ENCODE measurements at regions not wholly inside any gene's neighbourhood (a gene's known extent, or its start where the extent isn't known, plus 50 kb on each side); places are given as distances from the start of the nearest gene placed in this dataset.
"Not testable (repeated sequence)": the region's sequence is repeated elsewhere in the genome, so short reads cannot be mapped to it uniquely, and the experiment has no call there.

DNA sequence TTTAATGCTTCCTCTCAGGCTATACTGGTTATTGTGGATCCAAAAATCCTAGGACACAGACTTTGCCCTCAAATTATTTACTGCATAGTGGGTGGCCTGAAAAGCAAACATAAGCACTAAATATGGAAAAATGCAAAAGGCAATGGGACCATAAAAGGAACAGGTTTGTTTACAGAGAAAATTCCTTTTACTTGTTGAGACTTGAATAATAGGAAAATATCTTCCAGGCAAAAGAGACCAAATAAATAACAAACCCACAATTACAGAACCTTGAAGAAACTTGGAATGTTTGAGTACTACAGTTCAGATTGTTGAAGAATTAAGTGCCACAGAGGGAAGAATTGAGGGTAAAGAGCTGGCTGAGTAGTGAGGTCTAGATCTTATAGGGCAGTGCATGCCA is 711.0 kb downstream of the C4orf33 start:
- peaks cover 20% of the 10 kb centered on the region for H3K4me1 ChIP-seq (ENCODE audit: control insufficient read depth, insufficient read depth, low read length)
- no peak overlapping the region for H3K27ac ChIP-seq (ENCODE audit: low read depth, low read length)
- no peak overlapping the region for H3K4me3 ChIP-seq (ENCODE audit: low read depth, low read length)
- H3K27me3 ChIP-seq (ENCODE audit: control insufficient read depth, insufficient read depth, low read length) = no peaks in the 10 kb centered on the region
- H3K9ac ChIP-seq (ENCODE audit: low read depth, low read length) = no peak overlapping the region
- H3K9me3 ChIP-seq (ENCODE audit: control insufficient read depth, insufficient read depth, low read length) = no peaks in the 10 kb centered on the region
- no peaks in the 10 kb centered on the region for H3K36me3 ChIP-seq (ENCODE audit: control insufficient read depth, insufficient read depth, low read length)

DNA sequence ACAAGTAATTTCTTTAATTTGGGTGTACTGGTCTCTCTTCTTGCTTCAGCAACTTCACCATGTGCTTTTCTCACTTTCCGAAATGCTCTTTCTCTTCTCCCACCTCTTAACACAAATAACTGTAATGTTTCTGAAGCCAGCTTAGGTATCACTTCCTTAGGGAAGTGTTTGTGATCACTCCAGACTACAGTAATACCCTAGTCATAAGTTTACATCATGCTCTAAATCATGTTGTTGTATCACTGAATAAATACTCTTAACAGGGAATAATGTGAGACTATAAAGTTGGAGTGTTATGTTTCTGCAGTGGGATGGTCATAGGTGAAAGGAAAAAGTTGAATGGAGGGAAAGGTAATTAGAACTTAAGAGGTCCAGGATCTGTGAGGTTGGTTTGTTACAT is 712.3 kb downstream of the C4orf33 start:
- Histone ChIP-seq H3K4me1 (ENCODE audit: control insufficient read depth, insufficient read depth, low read length) (peaks cover 20% of the 10 kb centered on the region), H3K27me3 (ENCODE audit: control insufficient read depth, insufficient read depth, low read length) (no peaks in the 10 kb centered on the region), H3K9ac (ENCODE audit: low read depth, low read length) (no peak overlapping the region), H3K36me3 (ENCODE audit: control insufficient read depth, insufficient read depth, low read length) (no peaks in the 10 kb centered on the region), H3K27ac (ENCODE audit: low read depth, low read length) (no peak overlapping the region), H3K4me3 (ENCODE audit: low read depth, low read length) (no peak overlapping the region), H3K9me3 (ENCODE audit: control insufficient read depth, insufficient read depth, low read length) (no peaks in the 10 kb centered on the region)

DNA sequence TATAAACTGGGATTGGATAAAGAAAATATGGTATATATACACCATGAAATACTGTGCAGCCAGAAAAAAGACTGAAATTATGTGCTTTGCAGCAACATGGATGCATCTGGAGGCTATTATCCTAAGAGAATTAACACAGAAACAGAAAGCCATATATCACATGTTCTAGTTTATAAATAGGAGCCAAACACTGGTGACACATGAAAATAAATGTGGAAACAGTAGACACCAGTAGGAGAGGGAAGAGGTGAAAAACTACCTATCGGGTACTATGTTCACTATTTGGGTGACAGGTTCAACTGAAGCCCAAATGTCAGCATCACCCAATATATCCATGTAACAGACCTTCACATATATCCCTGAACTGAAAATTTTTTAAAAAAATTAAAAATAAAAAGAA is 725.1 kb downstream of the C4orf33 start:
- Histone ChIP-seq H3K4me1 (ENCODE audit: control insufficient read depth, insufficient read depth, low read length) (no peaks in the 10 kb centered on the region), H3K4me3 (ENCODE audit: low read depth, low read length) (no peak overlapping the region), H3K27me3 (ENCODE audit: control insufficient read depth, insufficient read depth, low read length) (no peaks in the 10 kb centered on the region), H3K9ac (ENCODE audit: low read depth, low read length) (no peak overlapping the region), H3K36me3 (ENCODE audit: control insufficient read depth, insufficient read depth, low read length) (no peaks in the 10 kb centered on the region), H3K9me3 (ENCODE audit: control insufficient read depth, insufficient read depth, low read length) (no peaks in the 10 kb centered on the region), H3K27ac (ENCODE audit: low read depth, low read length) (no peak overlapping the region)

DNA sequence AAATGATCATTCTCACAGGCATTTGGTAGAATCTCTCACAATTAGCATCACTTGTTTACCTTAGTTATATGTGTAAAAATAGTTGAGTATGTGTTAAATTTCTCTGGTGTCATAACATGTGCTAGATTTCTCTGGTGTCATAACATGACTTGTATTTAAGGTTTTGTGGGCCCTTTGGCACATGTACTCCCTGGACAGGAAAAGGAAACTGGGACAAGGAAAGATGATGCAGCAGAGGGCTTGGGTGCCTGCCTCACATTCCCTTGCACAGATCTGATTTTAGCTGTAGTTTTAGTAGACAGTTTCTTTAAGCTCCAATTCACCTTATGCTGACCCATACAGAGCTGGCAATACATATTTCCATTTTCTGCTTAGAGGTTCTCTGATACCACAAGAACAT is 726.0 kb downstream of the C4orf33 start:
- Histone ChIP-seq H3K36me3 (ENCODE audit: control insufficient read depth, insufficient read depth, low read length) (no peaks in the 10 kb centered on the region), H3K27ac (ENCODE audit: low read depth, low read length) (no peak overlapping the region), H3K27me3 (ENCODE audit: control insufficient read depth, insufficient read depth, low read length) (no peaks in the 10 kb centered on the region)

DNA sequence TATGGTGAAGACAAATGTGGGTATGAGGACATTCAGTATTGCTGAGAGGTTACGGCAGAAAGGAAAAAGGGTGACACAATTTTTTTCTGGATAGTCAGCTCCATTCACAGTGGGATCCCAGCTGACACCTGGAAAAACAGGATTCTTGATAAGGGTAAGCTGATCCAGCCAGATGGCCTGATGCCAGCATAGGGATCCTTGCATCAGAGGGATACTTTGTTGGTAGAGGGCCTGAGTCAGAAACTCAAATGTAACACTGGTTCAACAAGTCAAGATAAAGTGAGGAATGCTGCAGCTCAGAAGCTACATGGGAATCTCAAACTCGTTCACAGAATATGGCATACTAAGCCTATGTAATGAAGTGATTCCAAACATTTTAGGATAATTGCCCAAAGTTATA is 726.7 kb downstream of the C4orf33 start:
- Histone ChIP-seq H3K9ac (ENCODE audit: low read depth, low read length) (no peak overlapping the region), H3K27me3 (ENCODE audit: control insufficient read depth, insufficient read depth, low read length) (no peaks in the 10 kb centered on the region), H3K27ac (ENCODE audit: low read depth, low read length) (no peak overlapping the region), H3K4me1 (ENCODE audit: control insufficient read depth, insufficient read depth, low read length) (no peaks in the 10 kb centered on the region), H3K36me3 (ENCODE audit: control insufficient read depth, insufficient read depth, low read length) (no peaks in the 10 kb centered on the region), H3K4me3 (ENCODE audit: low read depth, low read length) (no peak overlapping the region), H3K9me3 (ENCODE audit: control insufficient read depth, insufficient read depth, low read length) (no peaks in the 10 kb centered on the region)

More for the DNA sequence above, 726.0 kb downstream of the C4orf33 start:
- Histone ChIP-seq H3K4me3 (ENCODE audit: low read depth, low read length) (no peak overlapping the region), H3K9ac (ENCODE audit: low read depth, low read length) (no peak overlapping the region), H3K9me3 (ENCODE audit: control insufficient read depth, insufficient read depth, low read length) (no peaks in the 10 kb centered on the region), H3K4me1 (ENCODE audit: control insufficient read depth, insufficient read depth, low read length) (no peaks in the 10 kb centered on the region)

DNA sequence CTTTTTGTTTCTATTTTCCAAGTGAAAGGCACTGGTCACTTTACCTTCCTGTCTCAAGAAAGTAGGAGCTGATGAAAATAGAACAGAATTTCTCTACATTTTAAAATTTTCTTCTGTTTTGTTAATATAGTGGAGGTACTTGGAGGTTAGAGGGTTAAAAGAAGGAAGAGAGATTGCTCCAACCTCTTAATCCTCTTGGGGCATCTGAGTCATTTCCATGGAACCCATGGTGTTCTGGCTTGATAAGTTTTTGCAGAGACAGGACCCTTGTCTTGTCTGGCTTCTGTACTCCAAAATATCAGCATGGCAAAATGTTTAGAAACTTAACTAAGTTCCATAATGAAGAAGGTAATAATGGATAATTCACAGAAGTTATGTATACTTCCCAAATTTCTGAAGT is 727.2 kb downstream of the C4orf33 start:
- Histone ChIP-seq H3K36me3 (ENCODE audit: control insufficient read depth, insufficient read depth, low read length) (no peaks in the 10 kb centered on the region), H3K4me3 (ENCODE audit: low read depth, low read length) (no peak overlapping the region), H3K27me3 (ENCODE audit: control insufficient read depth, insufficient read depth, low read length) (no peaks in the 10 kb centered on the region), H3K9me3 (ENCODE audit: control insufficient read depth, insufficient read depth, low read length) (no peaks in the 10 kb centered on the region), H3K9ac (ENCODE audit: low read depth, low read length) (no peak overlapping the region), H3K4me1 (ENCODE audit: control insufficient read depth, insufficient read depth, low read length) (no peaks in the 10 kb centered on the region), H3K27ac (ENCODE audit: low read depth, low read length) (no peak overlapping the region)

DNA sequence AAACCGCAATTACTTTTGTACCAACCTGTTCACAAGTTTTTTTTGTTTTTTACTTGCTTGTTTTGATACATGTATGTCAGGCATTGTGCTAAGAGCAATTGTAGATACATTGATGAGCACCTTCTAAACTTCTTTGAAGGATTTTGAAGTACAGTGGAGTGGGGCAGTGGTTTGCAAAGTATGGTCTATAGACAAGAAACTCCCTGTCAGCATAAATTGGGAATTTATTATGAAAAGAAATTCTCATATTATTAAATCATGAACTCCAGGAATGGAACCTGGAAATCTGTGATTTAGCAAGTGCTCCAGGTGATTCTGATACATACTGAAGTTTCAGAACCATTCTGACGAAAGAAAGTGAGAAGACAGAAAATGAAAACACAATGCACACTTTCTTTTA is 733.4 kb downstream of the C4orf33 start:
- Histone ChIP-seq H3K4me1 (ENCODE audit: control insufficient read depth, insufficient read depth, low read length) (no peaks in the 10 kb centered on the region), H3K4me3 (ENCODE audit: low read depth, low read length) (no peak overlapping the region), H3K36me3 (ENCODE audit: control insufficient read depth, insufficient read depth, low read length) (no peaks in the 10 kb centered on the region), H3K9me3 (ENCODE audit: control insufficient read depth, insufficient read depth, low read length) (no peaks in the 10 kb centered on the region), H3K27ac (ENCODE audit: low read depth, low read length) (no peak overlapping the region), H3K9ac (ENCODE audit: low read depth, low read length) (no peak overlapping the region), H3K27me3 (ENCODE audit: control insufficient read depth, insufficient read depth, low read length) (no peaks in the 10 kb centered on the region)

DNA sequence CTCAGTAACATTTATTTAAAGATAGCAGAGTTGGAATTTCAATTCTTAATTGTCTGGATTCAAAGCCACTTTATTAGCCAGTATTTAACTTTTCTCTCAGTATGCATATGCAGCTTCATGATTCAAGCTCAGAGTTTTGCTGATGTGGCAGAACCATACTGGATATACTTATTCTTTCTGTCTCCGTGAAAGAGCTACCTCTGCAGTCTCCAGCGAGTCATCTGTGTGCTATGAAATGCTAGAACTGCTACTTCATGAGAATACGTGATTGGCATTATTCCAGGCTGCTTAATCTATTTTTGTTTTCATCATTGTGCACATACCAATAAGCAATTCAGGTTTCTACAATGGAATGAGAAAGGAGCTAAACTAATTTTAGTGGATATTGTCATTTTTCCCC is 743.7 kb downstream of the C4orf33 start:
- Histone ChIP-seq H3K27ac (ENCODE audit: low read depth, low read length) (no peak overlapping the region), H3K36me3 (ENCODE audit: control insufficient read depth, insufficient read depth, low read length) (no peaks in the 10 kb centered on the region), H3K4me1 (ENCODE audit: control insufficient read depth, insufficient read depth, low read length) (no peaks in the 10 kb centered on the region), H3K27me3 (ENCODE audit: control insufficient read depth, insufficient read depth, low read length) (no peaks in the 10 kb centered on the region), H3K9me3 (ENCODE audit: control insufficient read depth, insufficient read depth, low read length) (no peaks in the 10 kb centered on the region), H3K9ac (ENCODE audit: low read depth, low read length) (no peak overlapping the region), H3K4me3 (ENCODE audit: low read depth, low read length) (no peak overlapping the region)

DNA sequence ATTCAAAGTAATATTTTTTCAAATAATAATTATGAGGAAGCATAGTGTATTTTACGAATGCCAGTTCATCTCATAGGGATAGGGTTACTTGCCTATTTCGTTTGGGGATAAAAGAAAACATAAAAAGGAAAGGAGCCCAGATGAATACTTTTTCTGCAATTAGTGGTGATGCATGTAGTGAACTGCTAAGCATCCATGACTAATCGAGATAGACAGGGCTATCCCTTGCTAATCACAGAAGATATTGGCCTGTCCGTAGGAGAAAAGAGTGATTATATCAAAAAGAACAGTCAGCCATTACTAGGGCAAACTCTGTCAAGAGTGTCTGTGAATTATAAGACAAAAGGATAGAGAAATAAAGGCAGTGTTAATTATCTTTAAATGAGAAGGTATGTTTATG is 746.1 kb downstream of the C4orf33 start:
- H3K27me3 ChIP-seq (ENCODE audit: control insufficient read depth, insufficient read depth, low read length) = no peaks in the 10 kb centered on the region
- no peaks in the 10 kb centered on the region for H3K36me3 ChIP-seq (ENCODE audit: control insufficient read depth, insufficient read depth, low read length)
- no peak overlapping the region for H3K9ac ChIP-seq (ENCODE audit: low read depth, low read length)
- H3K27ac ChIP-seq (ENCODE audit: low read depth, low read length) = no peak overlapping the region
- H3K9me3 ChIP-seq (ENCODE audit: control insufficient read depth, insufficient read depth, low read length) = no peaks in the 10 kb centered on the region
- no peaks in the 10 kb centered on the region for H3K4me1 ChIP-seq (ENCODE audit: control insufficient read depth, insufficient read depth, low read length)
- H3K4me3 ChIP-seq (ENCODE audit: low read depth, low read length) = no peak overlapping the region

DNA sequence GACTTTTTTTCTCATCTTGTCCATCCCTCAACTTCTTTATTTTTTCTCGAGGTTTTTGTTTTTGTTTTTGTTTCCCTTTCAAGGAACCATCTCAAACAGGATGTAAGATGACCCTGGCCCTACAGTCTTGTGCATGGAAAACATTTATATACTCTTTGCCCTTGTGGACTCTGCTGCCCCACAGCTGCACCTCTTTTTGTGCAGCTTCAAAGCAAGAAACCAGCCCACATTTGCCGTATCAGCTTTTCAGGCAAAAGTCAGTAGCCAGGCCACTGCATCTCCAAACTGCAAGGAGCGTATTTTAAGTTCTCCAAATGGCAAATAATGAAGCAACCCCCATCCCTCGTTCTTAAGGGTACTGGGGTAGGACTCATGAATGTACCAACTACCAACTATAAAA is 756.5 kb downstream of the C4orf33 start:
- no peaks in the 10 kb centered on the region for H3K36me3 ChIP-seq (ENCODE audit: control insufficient read depth, insufficient read depth, low read length)
- no peaks in the 10 kb centered on the region for H3K9me3 ChIP-seq (ENCODE audit: control insufficient read depth, insufficient read depth, low read length)
- H3K4me3 ChIP-seq (ENCODE audit: low read depth, low read length) = no peak overlapping the region
- H3K27ac ChIP-seq (ENCODE audit: low read depth, low read length) = no peak overlapping the region
- H3K4me1 ChIP-seq (ENCODE audit: control insufficient read depth, insufficient read depth, low read length) = no peaks in the 10 kb centered on the region
- no peak overlapping the region for H3K9ac ChIP-seq (ENCODE audit: low read depth, low read length)
- no peaks in the 10 kb centered on the region for H3K27me3 ChIP-seq (ENCODE audit: control insufficient read depth, insufficient read depth, low read length)

DNA sequence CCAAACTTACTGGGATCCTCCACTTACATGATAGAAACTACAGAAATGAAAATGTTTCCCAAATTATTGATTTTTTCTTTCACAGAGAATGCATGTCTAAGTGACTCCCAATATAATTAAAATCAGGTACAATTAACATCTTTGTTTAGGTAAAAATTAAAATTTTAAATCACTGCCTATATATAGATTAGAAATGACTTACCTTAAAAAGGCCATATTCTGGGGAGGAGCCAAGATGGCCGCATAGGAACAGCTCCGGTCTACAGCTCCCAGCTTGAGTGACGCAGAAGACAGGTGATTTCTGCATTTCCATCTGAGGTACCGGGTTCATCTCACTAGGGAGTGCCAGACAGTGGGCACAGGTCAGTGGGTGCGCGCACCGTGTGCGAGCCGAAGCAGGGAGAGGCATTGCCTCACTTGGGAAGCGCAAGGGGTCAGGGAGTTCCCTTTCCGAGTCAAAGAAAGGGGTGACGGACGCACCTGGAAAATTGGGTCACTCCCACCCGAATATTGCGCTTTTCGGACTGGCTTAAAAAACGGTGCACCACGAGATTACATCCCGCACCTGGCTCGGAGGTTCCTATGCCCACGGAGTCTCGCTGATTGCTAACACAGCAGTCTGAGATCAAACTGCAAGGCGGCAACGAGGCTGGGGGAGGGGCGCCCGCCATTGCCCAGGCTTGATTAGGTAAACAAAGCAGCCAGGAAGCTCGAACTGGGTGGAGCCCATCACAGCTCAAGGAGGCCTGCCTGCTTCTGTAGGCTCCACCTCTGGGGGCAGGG is 757.9 kb downstream of the C4orf33 start:
- H3K9ac ChIP-seq (ENCODE audit: low read depth, low read length); H3K4me1 ChIP-seq (ENCODE audit: control insufficient read depth, insufficient read depth, low read length); H3K36me3 ChIP-seq (ENCODE audit: control insufficient read depth, insufficient read depth, low read length); H3K4me3 ChIP-seq (ENCODE audit: low read depth, low read length); H3K27ac ChIP-seq (ENCODE audit: low read depth, low read length); H3K27me3 ChIP-seq (ENCODE audit: control insufficient read depth, insufficient read depth, low read length); H3K9me3 ChIP-seq (ENCODE audit: control insufficient read depth, insufficient read depth, low read length): not testable (repeated sequence)

Measured in HUES48 (cell line).